ENCODE measurements at regions not wholly inside any gene's neighbourhood (a gene's known extent, or its start where the extent isn't known, plus 50 kb on each side); places are given as distances from the start of the nearest gene placed in this dataset.

DNA sequence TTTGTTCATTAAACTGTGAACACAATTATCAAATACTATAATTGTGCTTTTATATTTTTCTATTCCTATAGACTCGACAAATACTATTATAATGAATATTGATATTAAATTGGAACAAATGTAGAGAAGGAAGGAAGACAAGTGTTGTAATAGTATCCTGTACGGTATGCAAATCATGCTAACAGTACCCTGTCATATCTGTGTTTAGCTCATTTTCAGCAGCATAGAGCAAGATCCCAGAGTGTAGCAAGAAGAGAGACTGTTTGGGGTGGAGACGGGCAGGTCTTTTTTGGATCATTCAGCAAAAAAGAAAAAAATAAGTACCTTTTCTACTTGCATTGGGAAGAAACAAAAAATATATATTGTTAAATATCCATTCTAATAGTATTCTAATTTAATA, 224.1 kb downstream of the TPRG1 start:
- TF ChIP-seq POLR2A (IDR thresholded peaks at IDR 0.05), result no peak
- TF ChIP-seq, protein P1, sequence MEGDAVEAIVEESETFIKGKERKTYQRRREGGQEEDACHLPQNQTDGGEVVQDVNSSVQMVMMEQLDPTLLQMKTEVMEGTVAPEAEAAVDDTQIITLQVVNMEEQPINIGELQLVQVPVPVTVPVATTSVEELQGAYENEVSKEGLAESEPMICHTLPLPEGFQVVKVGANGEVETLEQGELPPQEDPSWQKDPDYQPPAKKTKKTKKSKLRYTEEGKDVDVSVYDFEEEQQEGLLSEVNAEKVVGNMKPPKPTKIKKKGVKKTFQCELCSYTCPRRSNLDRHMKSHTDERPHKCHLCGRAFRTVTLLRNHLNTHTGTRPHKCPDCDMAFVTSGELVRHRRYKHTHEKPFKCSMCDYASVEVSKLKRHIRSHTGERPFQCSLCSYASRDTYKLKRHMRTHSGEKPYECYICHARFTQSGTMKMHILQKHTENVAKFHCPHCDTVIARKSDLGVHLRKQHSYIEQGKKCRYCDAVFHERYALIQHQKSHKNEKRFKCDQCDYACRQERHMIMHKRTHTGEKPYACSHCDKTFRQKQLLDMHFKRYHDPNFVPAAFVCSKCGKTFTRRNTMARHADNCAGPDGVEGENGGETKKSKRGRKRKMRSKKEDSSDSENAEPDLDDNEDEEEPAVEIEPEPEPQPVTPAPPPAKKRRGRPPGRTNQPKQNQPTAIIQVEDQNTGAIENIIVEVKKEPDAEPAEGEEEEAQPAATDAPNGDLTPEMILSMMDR (IDR thresholded peaks at IDR 0.05), result no peak
